ENCODE measurements at regions not wholly inside any gene's neighbourhood (a gene's known extent, or its start where the extent isn't known, plus 50 kb on each side); places are given as distances from the start of the nearest gene placed in this dataset.

DNA sequence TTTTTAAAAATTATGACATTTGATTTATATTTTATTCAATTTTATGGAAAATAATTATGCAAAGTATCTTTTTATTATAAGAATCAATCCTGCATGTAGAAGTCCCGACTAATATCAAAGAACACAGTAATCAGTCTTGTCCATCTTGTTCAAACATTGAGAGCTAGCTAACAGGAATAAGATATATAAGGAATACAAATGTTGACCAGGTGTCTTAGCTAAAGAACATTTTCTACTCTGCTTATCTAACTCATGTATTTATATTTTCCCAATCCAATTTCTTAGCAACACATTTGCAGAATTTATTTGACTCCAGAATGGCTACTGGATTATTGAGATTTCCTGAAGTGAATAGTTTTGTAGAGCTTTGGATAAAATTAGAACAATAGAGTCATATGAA, 61.5 kb upstream of the NR3C2 start:
- no peaks in the 10 kb centered on the region for H3K36me3 ChIP-seq
- H3K27ac ChIP-seq, result no peak overlapping the region
- TF ChIP-seq, protein P1, sequence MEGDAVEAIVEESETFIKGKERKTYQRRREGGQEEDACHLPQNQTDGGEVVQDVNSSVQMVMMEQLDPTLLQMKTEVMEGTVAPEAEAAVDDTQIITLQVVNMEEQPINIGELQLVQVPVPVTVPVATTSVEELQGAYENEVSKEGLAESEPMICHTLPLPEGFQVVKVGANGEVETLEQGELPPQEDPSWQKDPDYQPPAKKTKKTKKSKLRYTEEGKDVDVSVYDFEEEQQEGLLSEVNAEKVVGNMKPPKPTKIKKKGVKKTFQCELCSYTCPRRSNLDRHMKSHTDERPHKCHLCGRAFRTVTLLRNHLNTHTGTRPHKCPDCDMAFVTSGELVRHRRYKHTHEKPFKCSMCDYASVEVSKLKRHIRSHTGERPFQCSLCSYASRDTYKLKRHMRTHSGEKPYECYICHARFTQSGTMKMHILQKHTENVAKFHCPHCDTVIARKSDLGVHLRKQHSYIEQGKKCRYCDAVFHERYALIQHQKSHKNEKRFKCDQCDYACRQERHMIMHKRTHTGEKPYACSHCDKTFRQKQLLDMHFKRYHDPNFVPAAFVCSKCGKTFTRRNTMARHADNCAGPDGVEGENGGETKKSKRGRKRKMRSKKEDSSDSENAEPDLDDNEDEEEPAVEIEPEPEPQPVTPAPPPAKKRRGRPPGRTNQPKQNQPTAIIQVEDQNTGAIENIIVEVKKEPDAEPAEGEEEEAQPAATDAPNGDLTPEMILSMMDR (IDR thresholded peaks at IDR 0.05), result no peak
- intact Hi-C loops (cut with DNase I), result no loop called here
- H3K4me3 ChIP-seq, result no peak overlapping the region
- WGBS, 2 donors, result 0 to 8% methylated on average over 1 of the region's 1 CpG
- ATAC-seq, result peak in 3 of 4 donors; percentile 57 to 82 (median 63)
- no peak for FAIRE-seq
- DNase-seq, result no peak
- no peaks in the 10 kb centered on the region for H3K4me1 ChIP-seq
- no peaks in the 10 kb centered on the region for H3K9me3 ChIP-seq
- no peaks in the 10 kb centered on the region for H3K27me3 ChIP-seq

DNA sequence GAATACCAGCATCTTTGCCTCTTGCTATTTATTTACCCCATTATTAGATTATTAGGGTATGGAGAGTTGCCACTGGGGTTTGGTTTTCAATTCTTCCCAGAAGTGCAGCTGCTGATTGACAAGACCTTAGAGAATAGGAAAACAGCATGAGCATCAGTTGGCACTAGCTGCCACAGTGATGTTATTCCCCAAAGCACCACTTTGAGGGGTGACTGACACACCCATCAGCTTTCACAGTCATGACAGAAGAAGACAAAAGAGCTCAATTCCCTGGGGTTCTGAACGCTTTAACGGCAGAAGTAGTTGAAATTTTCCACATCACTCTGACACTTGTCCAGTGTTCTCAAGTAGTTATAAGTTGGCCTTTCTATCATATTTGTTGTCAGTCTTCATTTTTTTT, 55.0 kb upstream of the NR3C2 start:
- Histone ChIP-seq H3K36me3 (no peaks in the 10 kb centered on the region), H3K27me3 (no peaks in the 10 kb centered on the region), H3K9me3 (no peaks in the 10 kb centered on the region), H3K4me3 (no peak overlapping the region), H3K4me1 (no peaks in the 10 kb centered on the region), H3K27ac (no peak overlapping the region)
- DNase-seq (no peak), ATAC-seq (no peak), FAIRE-seq (no peak)
- WGBS, 2 donors, result 62 to 67% methylated on average over 2 of the region's 2 CpGs
- TF ChIP-seq, protein P1 (IDR thresholded peaks at IDR 0.05), result no peak
- intact Hi-C loops (cut with DNase I), result no loop called here

DNA sequence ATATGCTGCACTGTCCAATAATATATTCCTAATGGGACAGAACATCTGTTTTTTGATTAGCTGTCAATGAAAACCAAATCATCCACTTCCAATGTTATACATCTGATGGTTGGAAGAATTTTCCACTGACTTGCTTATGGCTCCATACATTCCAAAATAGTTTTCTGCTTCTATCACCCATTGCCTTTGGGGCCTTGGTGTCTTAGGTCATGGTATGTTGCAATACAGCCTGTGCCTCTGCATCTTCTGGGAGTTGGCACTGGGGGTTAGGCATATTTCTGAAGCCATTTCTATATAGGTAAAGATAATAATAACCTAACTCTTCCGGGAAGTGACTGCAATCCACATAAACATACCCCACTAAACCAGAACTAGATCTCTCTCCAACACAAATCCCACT, 53.2 kb upstream of the NR3C2 start:
- ATAC-seq (no peak), FAIRE-seq (no peak), DNase-seq (no peak)
- H3K36me3 ChIP-seq, result no peaks in the 10 kb centered on the region
- WGBS, 2 donors, result 83 to 100% methylated on average over 1 of the region's 1 CpG
- no peaks in the 10 kb centered on the region for H3K27me3 ChIP-seq
- intact Hi-C loops (cut with DNase I), result no loop called here
- no peaks in the 10 kb centered on the region for H3K4me1 ChIP-seq
- TF ChIP-seq, protein P1 (IDR thresholded peaks at IDR 0.05), result no peak
- no peak overlapping the region for H3K4me3 ChIP-seq
- no peak overlapping the region for H3K27ac ChIP-seq
- H3K9me3 ChIP-seq, result no peaks in the 10 kb centered on the region
